Esophagus muscularis mucosa (tissue), 3 donors: ENCODE measurements at regions not wholly inside any gene's neighbourhood (a gene's known extent, or its start where the extent isn't known, plus 50 kb on each side); places are given as distances from the start of the nearest gene placed in this dataset.

ENCODE experiments used
- POLR2A ChIP-seq: fragments of 450-650 bp; IDR thresholded peaks from one replicate; pipeline ENCODE4 v1.6.1; 2017; ENCODE audit warnings: antibody characterized with exemption, moderate library complexity, mild to moderate bottlenecking, low read depth
- TF ChIP-seq, protein P1 (sequence below), 3 experiments: fragments of 200-600 bp in 2 of 3; fragments of 450-650 bp in 1 of 3; sonication (generic) in 2 of 3; IDR thresholded peaks; one replicate each; pipeline ENCODE4 v1.5.1; 2017 to 2019; ENCODE audit warnings: antibody characterized with exemption in 3 of 3, mild to moderate bottlenecking in 2 of 3, moderate library complexity in 1 of 3

- TF ChIP-seq, protein P1, sequence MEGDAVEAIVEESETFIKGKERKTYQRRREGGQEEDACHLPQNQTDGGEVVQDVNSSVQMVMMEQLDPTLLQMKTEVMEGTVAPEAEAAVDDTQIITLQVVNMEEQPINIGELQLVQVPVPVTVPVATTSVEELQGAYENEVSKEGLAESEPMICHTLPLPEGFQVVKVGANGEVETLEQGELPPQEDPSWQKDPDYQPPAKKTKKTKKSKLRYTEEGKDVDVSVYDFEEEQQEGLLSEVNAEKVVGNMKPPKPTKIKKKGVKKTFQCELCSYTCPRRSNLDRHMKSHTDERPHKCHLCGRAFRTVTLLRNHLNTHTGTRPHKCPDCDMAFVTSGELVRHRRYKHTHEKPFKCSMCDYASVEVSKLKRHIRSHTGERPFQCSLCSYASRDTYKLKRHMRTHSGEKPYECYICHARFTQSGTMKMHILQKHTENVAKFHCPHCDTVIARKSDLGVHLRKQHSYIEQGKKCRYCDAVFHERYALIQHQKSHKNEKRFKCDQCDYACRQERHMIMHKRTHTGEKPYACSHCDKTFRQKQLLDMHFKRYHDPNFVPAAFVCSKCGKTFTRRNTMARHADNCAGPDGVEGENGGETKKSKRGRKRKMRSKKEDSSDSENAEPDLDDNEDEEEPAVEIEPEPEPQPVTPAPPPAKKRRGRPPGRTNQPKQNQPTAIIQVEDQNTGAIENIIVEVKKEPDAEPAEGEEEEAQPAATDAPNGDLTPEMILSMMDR (IDR thresholded peaks at IDR 0.05), result no peak
- no peak for TF ChIP-seq POLR2A
Measured at GRCh38 chr22:47539374-47539773, 776.9 kb downstream of the TBC1D22A start.
